ENCODE measurements at regions not wholly inside any gene's neighbourhood (a gene's known extent, or its start where the extent isn't known, plus 50 kb on each side); places are given as distances from the start of the nearest gene placed in this dataset.

DNA sequence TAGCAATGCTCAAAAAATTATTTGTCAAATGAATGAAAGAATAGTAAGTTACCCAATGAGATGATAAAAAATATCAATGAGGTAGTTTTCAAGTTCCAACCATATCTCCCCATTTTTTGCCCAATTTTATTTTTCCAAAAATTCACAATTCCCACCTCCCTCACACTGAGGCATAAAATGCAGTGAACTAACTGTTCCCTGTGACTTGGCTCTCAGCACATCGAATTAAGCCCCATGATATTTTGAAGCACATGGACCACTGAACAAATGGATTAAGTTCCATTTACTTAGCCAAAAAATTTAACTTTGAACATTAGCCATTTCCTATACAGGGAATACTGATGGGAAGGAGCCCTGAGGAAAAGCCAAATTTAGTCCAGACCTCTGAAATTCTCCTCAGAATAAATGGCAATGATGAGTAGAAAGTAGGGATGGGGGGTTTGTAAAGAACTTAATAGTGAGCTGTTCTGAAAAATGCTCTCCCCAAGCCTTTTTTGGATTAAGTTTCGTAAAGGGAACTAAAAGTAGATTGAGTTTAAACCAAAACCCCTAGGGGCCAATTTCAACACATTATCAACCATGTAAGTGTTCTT, 166.3 kb upstream of the GRM3 start (continued):
- TF ChIP-seq GABPA (IDR thresholded peaks at IDR 0.05; ENCODE audit: borderline replicate concordance, insufficient read depth, low read length), result no peak
- no peak for TF ChIP-seq CHD1 (IDR thresholded peaks at IDR 0.05; ENCODE audit: low read depth, low read length)
- TF ChIP-seq SP1 (IDR thresholded peaks at IDR 0.05; ENCODE audit: low read depth, low read length), result no peak
- TF ChIP-seq EP300 (IDR thresholded peaks at IDR 0.05; ENCODE audit: borderline replicate concordance in 1 of 2, low read depth in 2 of 2, low read length in 2 of 2), result no peak
- TF ChIP-seq KDM1A (IDR thresholded peaks at IDR 0.05; ENCODE audit: borderline replicate concordance, low read length), result no peak
- no peak for TF ChIP-seq RAD21 (IDR thresholded peaks at IDR 0.05 in 1 of 2, conservative IDR thresholded peaks at IDR 0.05 in 1 of 2; ENCODE audit: low read depth in 2 of 2, low read length in 2 of 2)

All from H1 (cell line).